Immature natural killer cell (primary cell): ENCODE measurements at regions not wholly inside any gene's neighbourhood (a gene's known extent, or its start where the extent isn't known, plus 50 kb on each side); places are given as distances from the start of the nearest gene placed in this dataset.
"Not testable (repeated sequence)": the region's sequence is repeated elsewhere in the genome, so short reads cannot be mapped to it uniquely, and the experiment has no call there.

ENCODE experiments used
- DNase-seq, 3 donors: peaks; one replicate each; pipeline ENCODE4 v3.0.0; 2022; ENCODE audit warnings: mixed read lengths in 1 of 3
- H3K27ac Mint-ChIP-seq, 6 donors: one replicate each; pipeline ENCODE4 v1.8.0; 2020; ENCODE audit warnings: mixed read lengths in 6 of 6, mild to moderate bottlenecking in 5 of 6, inconsistent platforms in 4 of 6, moderate library complexity in 3 of 6
- H3K27me3 Mint-ChIP-seq, 3 donors: one replicate each; pipeline ENCODE4 v1.8.0; 2020 to 2021; ENCODE audit warnings: low read depth in 3 of 3, mild to moderate bottlenecking in 3 of 3, mixed read lengths in 3 of 3, moderate library complexity in 3 of 3, inconsistent platforms in 1 of 3
- H3K36me3 Mint-ChIP-seq, 3 donors: one replicate each; pipeline ENCODE4 v1.8.0; 2020; ENCODE audit warnings: mixed read lengths in 3 of 3, inconsistent platforms in 2 of 3, mild to moderate bottlenecking in 2 of 3
- H3K4me1 Mint-ChIP-seq, 2 donors: one replicate each; pipeline ENCODE4 v1.8.0; 2020; ENCODE audit warnings: inconsistent platforms in 2 of 2, mild to moderate bottlenecking in 2 of 2, mixed read lengths in 2 of 2, moderate library complexity in 1 of 2
- H3K4me3 Mint-ChIP-seq, 5 donors: one replicate each; pipeline ENCODE4 v1.8.0; 2020; ENCODE audit warnings: mild to moderate bottlenecking in 5 of 5, mixed read lengths in 5 of 5, inconsistent platforms in 3 of 5, moderate library complexity in 3 of 5
- H3K9me3 Mint-ChIP-seq, 6 donors: one replicate each; pipeline ENCODE4 v1.8.0; 2020; ENCODE audit warnings: mild to moderate bottlenecking in 6 of 6, mixed read lengths in 6 of 6, inconsistent platforms in 4 of 6, moderate library complexity in 3 of 6

GRCh38 chr11:81802591-81802990 lies 931.1 kb downstream of the FAM181B start:
- peaks cover 0 to 9% (median 5%) of the 10 kb centered on the region in 6 donors for H3K9me3 Mint-ChIP-seq
- peaks cover 0 to 3% (median 3%) of the 10 kb centered on the region in 3 donors for H3K36me3 Mint-ChIP-seq
- H3K27ac Mint-ChIP-seq: no peak overlapping the region
- no peaks in the 10 kb centered on the region for H3K27me3 Mint-ChIP-seq
- no peak overlapping the region for H3K4me3 Mint-ChIP-seq
- H3K4me1 Mint-ChIP-seq: no peaks in the 10 kb centered on the region
- DNase-seq: no peak

- Mint-ChIP-seq H3K4me1 (peaks cover 6 to 9% of the 10 kb centered on the region in 2 donors), H3K36me3 (no peaks in the 10 kb centered on the region), H3K9me3 (peaks cover 0 to 1% (median 0%) of the 10 kb centered on the region in 6 donors), H3K27me3 (peaks cover 0 to 2% (median 0%) of the 10 kb centered on the region in 3 donors), H3K4me3 (no peak overlapping the region), H3K27ac (no peak overlapping the region)
- no peak for DNase-seq
Measured at GRCh38 chr11:81792416-81792815, 941.2 kb downstream of the FAM181B start.

- peak overlapping the region in 1 of 5 donors; percentile 2 for H3K4me3 Mint-ChIP-seq
- peaks cover 0 to 2% (median 0%) of the 10 kb centered on the region in 6 donors for H3K9me3 Mint-ChIP-seq
- no peaks in the 10 kb centered on the region for H3K36me3 Mint-ChIP-seq
- peak in 2 of 3 donors; percentile 22 to 38 for DNase-seq
- H3K27me3 Mint-ChIP-seq: peaks cover 0 to 3% (median 0%) of the 10 kb centered on the region in 3 donors
- H3K27ac Mint-ChIP-seq: no peak overlapping the region
- H3K4me1 Mint-ChIP-seq: peaks cover 7 to 12% of the 10 kb centered on the region in 2 donors
Measured at GRCh38 chr11:81787584-81788049, 946.0 kb downstream of the FAM181B start.

- peaks cover 0 to 3% (median under 1%) of the 10 kb centered on the region in 6 donors for H3K9me3 Mint-ChIP-seq
- no peak overlapping the region for H3K4me3 Mint-ChIP-seq
- H3K27ac Mint-ChIP-seq: no peak overlapping the region
- no peaks in the 10 kb centered on the region for H3K36me3 Mint-ChIP-seq
- peaks cover 0 to 1% (median 0%) of the 10 kb centered on the region in 3 donors for H3K27me3 Mint-ChIP-seq
- no peaks in the 10 kb centered on the region for H3K4me1 Mint-ChIP-seq
- no peak for DNase-seq
Measured at GRCh38 chr11:81772166-81772565, 961.5 kb downstream of the FAM181B start.

- H3K4me1 Mint-ChIP-seq, H3K27me3 Mint-ChIP-seq, H3K4me3 Mint-ChIP-seq, H3K27ac Mint-ChIP-seq, H3K9me3 Mint-ChIP-seq, DNase-seq, H3K36me3 Mint-ChIP-seq: not testable (repeated sequence)
Measured at GRCh38 chr11:81769906-81770305, 963.8 kb downstream of the FAM181B start.

GRCh38 chr11:81756864-81757595 lies 976.6 kb downstream of the FAM181B start:
- H3K27ac Mint-ChIP-seq: no peak overlapping the region
- H3K4me1 Mint-ChIP-seq: no peaks in the 10 kb centered on the region
- H3K27me3 Mint-ChIP-seq: peaks cover 0 to 4% (median 2%) of the 10 kb centered on the region in 3 donors
- H3K4me3 Mint-ChIP-seq: no peak overlapping the region
- peaks cover 0 to 2% (median 0%) of the 10 kb centered on the region in 6 donors for H3K9me3 Mint-ChIP-seq
- H3K36me3 Mint-ChIP-seq: no peaks in the 10 kb centered on the region
- no peak for DNase-seq

- Mint-ChIP-seq H3K27ac (no peak overlapping the region), H3K9me3 (peaks cover 0 to 5% (median 0%) of the 10 kb centered on the region in 6 donors), H3K4me1 (no peaks in the 10 kb centered on the region), H3K27me3 (no peaks in the 10 kb centered on the region), H3K4me3 (no peak overlapping the region), H3K36me3 (no peaks in the 10 kb centered on the region)
- DNase-seq: no peak
Measured at GRCh38 chr11:81749245-81749644, 984.4 kb downstream of the FAM181B start.

GRCh38 chr11:81744336-81745116 lies 989.1 kb downstream of the FAM181B start:
- Mint-ChIP-seq H3K4me1 (no peaks in the 10 kb centered on the region), H3K9me3 (peaks cover 0 to 9% (median 0%) of the 10 kb centered on the region in 6 donors), H3K27me3 (peaks cover 0 to 2% (median 0%) of the 10 kb centered on the region in 3 donors), H3K27ac (no peak overlapping the region), H3K36me3 (no peaks in the 10 kb centered on the region), H3K4me3 (no peak overlapping the region)
- DNase-seq: no peak

GRCh38 chr11:81725701-81726100 lies 1008.0 kb downstream of the FAM181B start:
- Mint-ChIP-seq H3K27me3 (peaks cover 0 to 2% (median 0%) of the 10 kb centered on the region in 3 donors), H3K4me3 (no peak overlapping the region), H3K36me3 (no peaks in the 10 kb centered on the region), H3K9me3 (peaks cover 3 to 19% (median 8%) of the 10 kb centered on the region in 6 donors), H3K4me1 (no peaks in the 10 kb centered on the region), H3K27ac (no peak overlapping the region)
- DNase-seq: no peak

GRCh38 chr11:81717695-81718094 lies 1016.0 kb downstream of the FAM181B start:
- Mint-ChIP-seq H3K4me1 (no peaks in the 10 kb centered on the region), H3K4me3 (no peak overlapping the region), H3K9me3 (peaks cover 0 to 15% (median 9%) of the 10 kb centered on the region in 6 donors), H3K27ac (no peak overlapping the region), H3K36me3 (no peaks in the 10 kb centered on the region), H3K27me3 (peaks cover 0 to 2% (median 0%) of the 10 kb centered on the region in 3 donors)
- DNase-seq: no peak

- H3K9me3 Mint-ChIP-seq: peaks cover under 1 to 11% (median 6%) of the 10 kb centered on the region in 6 donors
- no peak overlapping the region for H3K4me3 Mint-ChIP-seq
- no peaks in the 10 kb centered on the region for H3K4me1 Mint-ChIP-seq
- no peak overlapping the region for H3K27ac Mint-ChIP-seq
- peaks cover 0 to 1% (median 0%) of the 10 kb centered on the region in 3 donors for H3K27me3 Mint-ChIP-seq
- H3K36me3 Mint-ChIP-seq: no peaks in the 10 kb centered on the region
- DNase-seq: no peak
Measured at GRCh38 chr11:81707881-81708280, 1025.8 kb downstream of the FAM181B start.

GRCh38 chr11:81705283-81705682 lies 1028.4 kb downstream of the FAM181B start:
- DNase-seq: no peak
- H3K4me3 Mint-ChIP-seq: no peak overlapping the region
- peaks cover 0 to 3% (median 0%) of the 10 kb centered on the region in 3 donors for H3K27me3 Mint-ChIP-seq
- H3K36me3 Mint-ChIP-seq: no peaks in the 10 kb centered on the region
- no peaks in the 10 kb centered on the region for H3K4me1 Mint-ChIP-seq
- H3K27ac Mint-ChIP-seq: no peak overlapping the region
- H3K9me3 Mint-ChIP-seq: peaks cover 5 to 14% (median 10%) of the 10 kb centered on the region in 6 donors

GRCh38 chr11:81700076-81700475 lies 1033.6 kb downstream of the FAM181B start:
- Mint-ChIP-seq H3K27ac (no peak overlapping the region), H3K4me1 (no peaks in the 10 kb centered on the region), H3K36me3 (no peaks in the 10 kb centered on the region), H3K9me3 (peaks cover 16 to 40% (median 28%) of the 10 kb centered on the region in 6 donors), H3K4me3 (no peak overlapping the region), H3K27me3 (peaks cover 0 to 2% (median 0%) of the 10 kb centered on the region in 3 donors)
- no peak for DNase-seq

GRCh38 chr11:81687057-81687456 lies 1046.6 kb downstream of the FAM181B start:
- Mint-ChIP-seq H3K36me3 (no peaks in the 10 kb centered on the region), H3K27ac (no peak overlapping the region), H3K27me3 (no peaks in the 10 kb centered on the region), H3K4me3 (no peak overlapping the region), H3K9me3 (peaks cover 0 to 7% (median 4%) of the 10 kb centered on the region in 6 donors), H3K4me1 (no peaks in the 10 kb centered on the region)
- DNase-seq: no peak
